ENCODE measurements at regions not wholly inside any gene's neighbourhood (a gene's known extent, or its start where the extent isn't known, plus 50 kb on each side); places are given as distances from the start of the nearest gene placed in this dataset.
"Not testable (repeated sequence)": the region's sequence is repeated elsewhere in the genome, so short reads cannot be mapped to it uniquely, and the experiment has no call there.

- TF ChIP-seq CHD1 (IDR thresholded peaks at IDR 0.05; ENCODE audit: low read depth, low read length); SIX5 (IDR thresholded peaks at IDR 0.05; ENCODE audit: low read depth, low read length); TAF1 (IDR thresholded peaks at IDR 0.05; ENCODE audit: low read depth, low read length); POLR2A (IDR thresholded peaks at IDR 0.05; ENCODE audit: control extremely low read depth in 1 of 2, low read depth in 2 of 2, low read length in 2 of 2); E2F6 (IDR thresholded peaks at IDR 0.05); USF2 (IDR thresholded peaks at IDR 0.05; ENCODE audit: low read length); CTCF (IDR thresholded peaks at IDR 0.05; ENCODE audit: control extremely low read depth in 1 of 3, insufficient read depth in 1 of 3, low read depth in 1 of 3, low read length in 3 of 3); ZNF274 (IDR thresholded peaks at IDR 0.05; ENCODE audit: borderline replicate concordance, extremely low read depth, low read length); EZH2 (IDR thresholded peaks at IDR 0.05; ENCODE audit: low read depth, low read length, severe bottlenecking); CBX8 (IDR thresholded peaks at IDR 0.05; ENCODE audit: borderline replicate concordance, low read depth, low read length): not testable (repeated sequence)
Observed at GRCh38 chrY:9757488-9757887, 229.8 kb downstream of the TSPY10 start.

Measured in H1 (cell line).